ENCODE measurements at regions not wholly inside any gene's neighbourhood (a gene's known extent, or its start where the extent isn't known, plus 50 kb on each side); places are given as distances from the start of the nearest gene placed in this dataset.
"Not testable (repeated sequence)": the region's sequence is repeated elsewhere in the genome, so short reads cannot be mapped to it uniquely, and the experiment has no call there.

- Histone ChIP-seq H3K27ac (peak overlapping the region; percentile 91 to 93), H3K27me3 (replicated peaks; ENCODE audit: insufficient read depth) (no peaks in the 10 kb centered on the region), H3K4me3 (peak overlapping the region; percentile 77 to 78), H3K36me3 (no peaks in the 10 kb centered on the region), H3K4me1 (replicated peaks) (no peaks in the 10 kb centered on the region), H3K9me3 (no peaks in the 10 kb centered on the region)
- 25% methylated on average over 10 of the region's 10 CpGs for WGBS
- TF ChIP-seq POLR2AphosphoS5 (IDR thresholded peaks at IDR 0.05), result no peak
- TF ChIP-seq CTCF (IDR thresholded peaks at IDR 0.05), result no peak
- no peak for TF ChIP-seq POLR2A (IDR thresholded peaks at IDR 0.05)
- intact Hi-C loops (cut with DNase I), result no loop called here
- DNase-seq (ENCODE audit: low spot score), result no peak
Observed at GRCh38 chr7:67301667-67302066, 305.0 kb downstream of the TYW1 start.

GRCh38 chr7:67302113-67303039 is 305.7 kb downstream of the TYW1 start:
- no peaks in the 10 kb centered on the region for H3K27me3 ChIP-seq (replicated peaks; ENCODE audit: insufficient read depth)
- peak overlapping the region; percentile 77 to 78 for H3K4me3 ChIP-seq
- no peaks in the 10 kb centered on the region for H3K36me3 ChIP-seq
- DNase-seq (ENCODE audit: low spot score), result peak; percentile 99
- intact Hi-C loops (cut with DNase I), result no loop called here
- no peaks in the 10 kb centered on the region for H3K4me1 ChIP-seq (replicated peaks)
- WGBS, result under 1% methylated on average over 69 of the region's 83 CpGs
- TF ChIP-seq POLR2A (IDR thresholded peaks at IDR 0.05), result peak; percentile 72
- peak; percentile 80 for TF ChIP-seq POLR2AphosphoS5 (IDR thresholded peaks at IDR 0.05)
- peak; percentile 18 to 86 (median 58) for TF ChIP-seq CTCF (IDR thresholded peaks at IDR 0.05)
- H3K9me3 ChIP-seq, result no peaks in the 10 kb centered on the region
- peak overlapping the region; percentile 91 to 93 for H3K27ac ChIP-seq

GRCh38 chr7:67304846-67305245 is 308.2 kb downstream of the TYW1 start:
- H3K36me3 ChIP-seq; H3K27ac ChIP-seq; DNase-seq (ENCODE audit: low spot score); H3K4me1 ChIP-seq (replicated peaks); H3K9me3 ChIP-seq; H3K4me3 ChIP-seq; H3K27me3 ChIP-seq (replicated peaks; ENCODE audit: insufficient read depth); intact Hi-C loops (cut with DNase I): not testable (repeated sequence)
- 88% methylated on average over 3 of the region's 3 CpGs for WGBS

- H3K27me3 ChIP-seq (replicated peaks; ENCODE audit: insufficient read depth), result no peaks in the 10 kb centered on the region
- intact Hi-C loops (cut with DNase I), result no loop called here
- WGBS, result 87% methylated on average over 3 of the region's 3 CpGs
- no peaks in the 10 kb centered on the region for H3K4me1 ChIP-seq (replicated peaks)
- no peak for TF ChIP-seq POLR2AphosphoS5 (IDR thresholded peaks at IDR 0.05)
- TF ChIP-seq POLR2A (IDR thresholded peaks at IDR 0.05), result no peak
- no peak for TF ChIP-seq CTCF (IDR thresholded peaks at IDR 0.05)
- peaks cover 0 to 7% of the 10 kb centered on the region in 2 donors for H3K36me3 ChIP-seq
- H3K4me3 ChIP-seq, result no peak overlapping the region
- H3K9me3 ChIP-seq, result no peaks in the 10 kb centered on the region
- no peak for DNase-seq (ENCODE audit: low spot score)
- H3K27ac ChIP-seq, result no peak overlapping the region
Observed at GRCh38 chr7:67306331-67306730, 309.7 kb downstream of the TYW1 start.

GRCh38 chr7:67309764-67310549 is 313.3 kb downstream of the TYW1 start:
- WGBS, result 94% methylated on average over 4 of the region's 4 CpGs
- no peak for DNase-seq (ENCODE audit: low spot score)
- Histone ChIP-seq H3K36me3 (peaks cover 0 to 7% of the 10 kb centered on the region in 2 donors), H3K9me3 (no peaks in the 10 kb centered on the region), H3K27ac (no peak overlapping the region), H3K4me1 (replicated peaks) (no peaks in the 10 kb centered on the region), H3K4me3 (no peak overlapping the region), H3K27me3 (replicated peaks; ENCODE audit: insufficient read depth) (no peaks in the 10 kb centered on the region)
- intact Hi-C loops (cut with DNase I), result no loop called here
- no peak for TF ChIP-seq POLR2A (IDR thresholded peaks at IDR 0.05)
- TF ChIP-seq CTCF (IDR thresholded peaks at IDR 0.05), result no peak
- no peak for TF ChIP-seq POLR2AphosphoS5 (IDR thresholded peaks at IDR 0.05)
